NCI-H2196 (cell line): ENCODE measurements at regions not wholly inside any gene's neighbourhood (a gene's known extent, or its start where the extent isn't known, plus 50 kb on each side); places are given as distances from the start of the nearest gene placed in this dataset.

Source experiments
- DNase-seq: peaks from one replicate; lab custom pipeline; 2025; ENCODE audit not compliant: unreplicated experiment; lab: John Stamatoyannopoulos, UW

DNA sequence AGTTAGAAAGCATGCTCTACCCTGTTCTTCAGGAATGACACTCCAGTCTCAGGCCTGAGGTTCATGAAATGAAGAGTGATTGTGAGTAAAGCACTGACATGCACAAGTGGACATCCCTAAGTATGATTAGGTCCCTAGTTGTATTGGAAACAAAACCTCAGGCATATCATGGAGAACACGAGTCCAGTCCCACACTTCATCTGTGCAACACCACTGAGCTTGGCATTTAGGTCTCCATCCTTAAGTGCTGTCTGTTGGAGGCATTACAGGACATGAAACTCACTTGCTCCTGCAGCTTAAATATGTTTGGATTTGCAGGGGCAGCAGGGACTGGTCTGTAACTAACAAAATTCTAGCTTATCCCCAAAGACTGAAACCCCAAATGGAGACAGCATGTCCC is 250.3 kb upstream of the KLHL29 start:
- DNase-seq = no peak

DNA sequence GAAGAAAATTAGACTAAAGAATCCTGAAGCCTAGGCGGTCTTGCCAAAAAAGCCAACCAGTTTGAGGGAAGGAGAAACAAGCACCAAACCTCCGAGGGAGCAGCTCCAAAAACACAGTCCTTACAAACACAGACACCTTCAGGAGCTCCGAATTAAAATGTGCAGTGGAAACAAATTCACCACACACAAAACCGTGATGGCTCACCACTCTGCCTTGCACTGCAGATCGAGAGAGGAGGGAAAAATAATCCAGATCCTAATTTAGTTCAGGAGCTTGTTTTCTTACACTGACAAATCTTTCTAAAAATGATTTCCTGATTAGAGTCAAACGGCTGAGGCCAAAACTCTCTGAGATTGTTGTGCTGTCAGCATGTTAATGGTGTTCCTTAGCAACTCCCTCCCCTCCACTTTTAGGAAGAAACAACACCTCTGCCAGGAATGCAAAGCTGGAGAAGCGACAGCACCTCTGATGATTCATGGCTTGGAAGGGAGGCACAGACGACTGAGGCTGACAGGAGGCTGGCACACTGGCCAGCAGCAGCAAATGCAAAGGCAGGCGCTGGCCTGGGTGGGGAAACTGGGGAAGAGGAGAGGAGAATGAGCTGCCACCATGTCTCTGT is 249.4 kb upstream of the KLHL29 start:
- DNase-seq = no peak

DNA sequence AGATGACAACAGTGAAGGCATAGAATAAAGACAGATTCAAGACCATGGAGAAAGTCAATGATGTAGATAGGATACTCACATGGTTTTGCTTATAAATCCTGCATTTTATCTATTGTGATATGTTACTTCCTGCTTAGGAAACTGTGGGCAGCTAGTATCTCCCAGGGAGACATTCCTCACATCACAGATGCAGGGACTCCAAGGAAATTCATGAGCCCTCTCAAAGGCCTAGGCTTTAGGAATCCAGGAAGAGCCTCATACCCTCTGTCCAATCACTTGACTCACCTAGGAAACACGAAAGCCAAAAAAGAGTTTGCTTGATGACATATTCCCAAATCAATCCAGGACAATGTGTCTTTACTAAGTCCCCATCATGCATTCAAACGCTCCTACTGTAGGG is 247.8 kb upstream of the KLHL29 start:
- DNase-seq = no peak

DNA sequence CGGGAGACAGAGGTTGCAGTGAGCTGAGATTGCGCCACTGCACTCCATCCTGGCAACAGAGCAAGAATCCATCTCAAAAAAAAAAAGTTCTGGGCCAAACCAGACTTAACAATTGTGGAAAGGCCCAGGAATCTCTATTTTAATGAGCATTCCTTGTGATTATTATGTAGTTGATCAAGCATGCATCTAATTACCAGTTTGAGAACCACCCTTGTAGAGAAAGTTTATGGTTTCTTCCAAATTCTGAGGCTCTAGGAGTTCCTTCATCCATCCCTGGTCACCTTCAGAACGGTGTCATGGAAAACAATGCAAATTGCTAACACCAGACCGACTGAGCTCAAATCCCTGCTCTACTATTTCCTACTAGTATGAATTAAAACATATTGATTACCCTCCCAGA is 246.3 kb upstream of the KLHL29 start:
- no peak for DNase-seq

DNA sequence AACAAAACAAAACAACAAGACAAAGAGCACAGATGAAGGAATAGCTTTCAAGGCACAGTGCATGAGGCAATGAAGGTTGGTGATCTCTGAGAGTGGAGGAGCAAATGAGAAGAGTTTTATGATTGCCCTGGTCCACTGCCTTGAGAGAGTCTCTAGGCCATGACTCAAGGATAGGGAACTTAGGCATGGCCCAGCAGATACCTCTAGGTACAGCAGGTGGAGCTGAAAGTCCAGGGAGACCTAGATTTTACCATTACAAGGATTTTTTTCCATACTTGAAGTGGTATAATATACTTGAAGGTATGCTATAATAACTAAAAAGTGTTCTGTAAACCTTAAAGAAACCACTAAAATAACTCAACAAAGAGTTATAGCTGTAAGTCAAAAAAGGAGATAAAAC is 239.5 kb upstream of the KLHL29 start:
- DNase-seq = no peak

DNA sequence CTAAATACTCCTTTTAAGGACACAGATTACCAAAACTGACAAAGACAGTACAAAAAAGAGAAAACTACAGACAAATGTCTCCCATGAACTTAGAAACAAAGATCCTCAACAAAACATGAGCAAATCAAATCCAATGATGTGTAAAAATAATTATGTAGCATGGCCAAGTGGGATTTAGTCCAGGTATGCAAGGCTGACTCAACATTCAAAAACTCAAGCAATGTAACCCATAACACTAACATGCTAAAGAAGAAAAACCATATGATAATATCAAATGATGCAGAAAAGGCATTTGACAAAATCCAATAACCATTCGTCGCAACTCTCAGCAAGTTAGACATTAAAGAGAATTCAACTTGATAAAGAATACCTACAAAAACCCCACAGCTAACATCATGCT is 239.0 kb upstream of the KLHL29 start:
- no peak for DNase-seq

DNA sequence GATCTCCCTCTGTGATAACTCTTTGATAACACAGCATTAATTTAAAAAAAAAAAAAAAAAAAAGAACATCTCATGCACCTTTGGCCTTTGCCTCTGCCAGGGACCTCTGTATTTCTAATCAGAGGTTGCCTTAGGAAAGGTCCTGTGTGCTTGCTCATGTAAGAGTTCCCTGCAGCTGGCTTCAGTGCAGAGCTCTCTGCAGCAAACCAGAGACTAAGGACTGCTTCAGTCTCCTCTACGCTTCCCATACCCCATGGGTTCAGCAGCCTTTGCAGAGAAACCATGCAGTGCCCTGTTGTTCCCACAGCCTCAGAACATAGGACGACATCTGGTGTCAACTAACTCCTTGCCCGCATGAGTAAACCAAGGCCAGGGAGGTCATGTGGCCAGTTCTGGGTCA is 236.6 kb upstream of the KLHL29 start:
- no peak for DNase-seq

DNA sequence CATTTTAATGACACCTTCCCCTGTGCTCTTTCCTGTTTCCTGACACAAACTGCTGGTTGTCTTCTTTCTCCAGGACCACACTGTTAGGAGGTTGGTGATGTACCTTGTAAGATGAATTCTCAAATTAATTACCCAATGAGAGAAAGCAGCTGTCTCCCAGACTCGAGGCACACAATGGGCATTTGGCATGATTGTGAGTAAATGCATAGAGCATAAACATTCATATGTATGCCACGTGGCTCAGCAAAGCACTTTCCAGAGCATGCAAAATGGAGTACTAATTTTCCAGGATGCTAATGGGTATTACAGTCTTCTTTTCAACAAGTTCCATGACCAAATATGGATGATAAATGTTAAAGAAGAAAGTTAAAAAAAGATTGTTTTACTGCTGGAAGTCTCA is 235.2 kb upstream of the KLHL29 start:
- DNase-seq = no peak

DNA sequence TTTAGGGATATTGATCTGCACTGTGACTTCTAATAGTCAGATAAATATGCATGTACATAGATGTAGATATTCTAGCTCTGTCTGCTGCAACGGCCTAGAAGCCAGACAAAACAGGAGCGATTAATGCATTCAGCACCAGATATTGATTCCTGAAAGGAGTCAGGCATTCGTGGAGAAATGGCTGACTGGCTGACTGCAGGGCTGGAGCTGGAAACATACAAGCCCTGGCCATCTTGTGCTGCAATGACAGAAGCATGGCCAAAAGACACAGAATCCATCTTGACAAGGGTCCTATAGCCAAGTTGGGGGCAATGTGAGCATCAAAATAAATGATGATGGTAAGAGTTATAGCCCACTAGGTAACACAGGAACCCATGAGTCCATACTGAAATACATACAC is 231.5 kb upstream of the KLHL29 start:
- no peak for DNase-seq

DNA sequence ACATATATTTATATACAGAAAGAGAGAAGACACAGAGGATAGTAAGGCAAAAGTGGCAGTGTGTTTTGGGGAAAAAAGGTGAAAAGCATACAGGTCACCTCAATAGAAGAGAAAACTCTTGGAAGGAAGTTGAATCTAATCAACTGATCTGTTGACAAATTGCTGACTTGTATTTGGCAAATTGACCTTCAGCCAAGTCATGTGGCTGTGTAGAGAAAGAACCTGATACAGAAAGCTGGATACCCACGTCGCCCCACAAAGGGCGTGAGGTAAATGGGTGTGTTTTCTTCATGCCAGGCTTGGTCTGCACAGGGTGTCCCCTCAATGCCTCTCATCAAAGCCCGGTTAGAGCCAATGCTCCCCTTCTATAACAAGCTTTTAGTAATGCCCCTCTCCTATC is 230.0 kb upstream of the KLHL29 start:
- no peak for DNase-seq

DNA sequence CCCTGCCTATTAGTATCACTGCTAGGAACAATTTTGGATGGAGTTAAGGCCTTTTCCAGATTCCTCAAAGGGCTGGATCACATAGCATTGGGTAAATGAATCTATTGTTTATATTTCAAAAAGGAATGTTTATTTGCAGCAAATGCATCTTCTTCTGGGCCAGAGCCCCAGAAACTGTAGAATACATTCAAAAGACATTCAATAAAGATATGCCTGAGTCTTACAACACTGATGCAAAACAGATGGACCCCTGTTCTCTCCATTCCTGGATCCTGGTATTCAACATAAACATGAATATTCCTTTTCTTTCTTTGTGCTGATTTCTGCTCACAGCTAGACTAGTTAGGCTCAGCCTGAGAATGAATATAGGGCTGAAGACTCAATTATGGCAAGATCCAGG is 227.2 kb upstream of the KLHL29 start:
- DNase-seq = no peak

DNA sequence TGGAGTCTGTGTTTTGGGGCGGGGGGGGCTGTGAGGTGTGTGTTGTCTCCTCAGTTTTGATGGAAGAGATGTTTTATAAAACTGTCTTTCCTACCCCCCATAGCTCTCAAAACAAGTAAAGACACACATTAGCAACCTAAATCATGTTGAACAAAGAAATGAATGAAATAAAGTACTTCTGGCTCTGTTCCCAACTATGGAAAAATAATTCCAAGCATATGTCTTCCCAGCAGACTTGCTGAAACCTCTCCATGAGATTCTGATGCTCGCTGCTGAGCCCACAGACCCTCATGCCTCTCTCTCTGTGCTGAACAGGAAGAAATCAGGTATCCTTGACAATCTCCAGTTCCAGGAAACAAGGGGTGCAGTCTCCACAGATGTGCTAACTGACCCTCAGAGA is 226.7 kb upstream of the KLHL29 start:
- no peak for DNase-seq

DNA sequence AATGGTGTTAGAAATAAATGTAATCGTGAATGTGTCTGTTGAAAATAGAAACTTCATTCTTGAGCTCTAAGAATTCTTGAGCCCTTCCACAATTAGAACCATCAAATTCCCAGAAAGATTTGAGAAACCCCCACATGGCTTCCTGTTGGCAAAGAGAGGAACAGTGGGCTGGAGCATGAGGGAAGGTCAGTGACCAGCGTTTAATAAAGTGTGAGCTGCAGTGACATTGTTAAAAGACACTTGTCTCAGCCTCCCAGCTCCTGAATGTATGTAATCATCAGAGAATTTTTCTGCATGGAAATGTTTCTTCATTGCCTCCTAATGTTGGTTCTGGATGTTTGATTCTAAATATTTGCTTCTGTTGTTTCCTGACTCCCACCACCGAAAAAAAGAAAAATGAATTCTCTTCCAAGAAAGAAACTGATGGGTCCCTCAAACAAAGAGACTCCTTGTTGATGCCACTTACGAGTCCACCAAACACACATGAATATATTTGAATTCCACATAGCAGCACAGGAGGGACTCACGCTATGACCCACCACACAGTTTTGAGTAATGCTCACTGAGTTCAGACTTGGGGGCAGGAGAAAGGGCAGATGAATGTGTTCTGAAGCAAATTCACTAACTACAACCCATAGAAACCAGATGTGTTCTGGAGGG is 225.1 kb upstream of the KLHL29 start:
- DNase-seq = no peak

DNA sequence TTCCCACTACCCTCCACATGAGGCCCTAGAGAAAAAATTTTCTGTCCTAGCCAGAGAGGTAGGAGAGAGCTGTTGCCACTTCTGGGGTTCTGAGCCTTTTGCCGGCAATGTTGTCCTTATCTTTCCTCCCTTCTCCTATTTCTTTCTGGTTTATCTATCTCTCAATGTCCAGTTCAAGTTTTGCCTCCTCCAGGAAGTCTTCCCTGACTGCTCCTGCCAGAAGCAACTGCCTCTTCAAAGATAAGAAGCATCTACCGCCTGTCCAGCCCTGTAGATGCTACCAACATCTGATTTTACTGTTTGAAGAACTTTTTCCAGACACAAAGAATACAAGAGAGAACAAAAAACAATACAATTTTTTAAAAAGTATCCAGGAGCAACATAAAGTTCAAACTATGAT is 220.8 kb upstream of the KLHL29 start:
- no peak for DNase-seq

DNA sequence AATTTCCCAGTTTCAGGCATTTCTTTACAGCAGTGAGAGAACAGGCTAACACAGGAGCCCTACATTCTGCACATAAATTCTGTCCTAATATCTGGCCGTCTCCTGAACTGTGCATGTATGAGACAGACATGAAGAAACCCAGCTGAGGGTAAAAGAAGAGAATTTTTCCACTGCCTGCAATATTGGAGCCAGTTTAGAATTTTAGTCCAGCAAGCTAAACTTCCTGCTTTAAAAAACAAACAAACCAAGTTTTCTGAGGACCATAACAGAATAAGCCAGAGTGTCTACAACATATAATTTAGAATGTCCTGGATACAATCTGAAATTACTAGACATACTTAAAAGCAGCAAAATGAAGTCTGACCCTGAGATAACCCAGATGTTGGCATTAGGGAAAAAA is 215.1 kb upstream of the KLHL29 start:
- DNase-seq = no peak

DNA sequence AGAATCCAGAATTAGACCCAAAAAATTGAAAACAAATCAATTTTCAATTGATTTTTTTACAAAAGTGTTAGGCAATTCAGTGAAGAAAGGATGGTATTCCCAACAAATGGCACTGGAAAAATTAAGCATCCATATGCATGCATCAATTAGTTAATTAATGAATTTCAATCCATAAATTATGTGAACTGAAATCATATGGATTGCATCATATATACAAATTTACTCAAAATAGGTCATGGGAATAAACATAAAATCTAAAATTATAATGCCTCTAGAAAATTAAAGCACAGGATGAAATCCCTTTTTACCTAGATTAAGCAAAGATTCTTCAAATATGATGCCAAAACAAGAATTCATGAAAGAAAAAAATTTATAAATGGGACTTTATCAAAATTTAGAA is 213.9 kb upstream of the KLHL29 start:
- DNase-seq = no peak

DNA sequence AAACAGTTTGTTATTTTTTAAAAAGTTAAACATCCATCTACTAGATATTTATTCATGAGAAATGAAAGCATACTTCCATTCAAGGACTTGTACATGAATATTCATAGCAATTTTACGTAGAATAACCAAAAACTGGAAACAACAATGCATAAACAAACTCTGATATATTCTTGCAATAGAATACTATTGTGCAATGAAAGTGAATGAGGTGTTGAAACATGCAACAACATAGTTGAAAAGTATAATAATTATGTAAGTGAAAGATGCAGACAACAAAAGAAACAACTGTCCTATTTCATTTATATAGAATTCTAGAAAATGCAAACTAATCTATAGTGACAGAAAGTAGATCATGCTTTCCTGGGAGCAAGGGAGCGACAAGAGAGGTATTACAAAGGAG is 206.6 kb upstream of the KLHL29 start:
- DNase-seq = no peak

DNA sequence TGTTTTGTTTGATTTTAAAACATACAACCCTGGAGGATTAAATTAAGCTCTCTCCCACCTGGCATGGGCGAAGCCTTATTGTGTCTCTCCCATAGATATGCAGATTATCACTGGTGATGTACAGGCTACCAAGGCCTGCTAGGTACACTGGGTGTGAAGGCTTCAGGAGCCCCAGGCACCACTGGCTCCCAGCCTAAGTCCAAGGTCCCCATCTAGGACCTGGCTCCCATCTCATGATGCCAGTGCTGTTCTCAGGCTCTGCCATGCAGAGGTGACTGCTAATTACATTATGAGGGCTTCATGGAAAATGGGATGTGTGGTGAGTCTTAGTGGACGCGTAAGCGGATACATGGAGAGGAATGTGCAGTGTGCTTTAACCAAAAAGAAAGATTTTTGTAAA is 201.2 kb upstream of the KLHL29 start:
- no peak for DNase-seq

DNA sequence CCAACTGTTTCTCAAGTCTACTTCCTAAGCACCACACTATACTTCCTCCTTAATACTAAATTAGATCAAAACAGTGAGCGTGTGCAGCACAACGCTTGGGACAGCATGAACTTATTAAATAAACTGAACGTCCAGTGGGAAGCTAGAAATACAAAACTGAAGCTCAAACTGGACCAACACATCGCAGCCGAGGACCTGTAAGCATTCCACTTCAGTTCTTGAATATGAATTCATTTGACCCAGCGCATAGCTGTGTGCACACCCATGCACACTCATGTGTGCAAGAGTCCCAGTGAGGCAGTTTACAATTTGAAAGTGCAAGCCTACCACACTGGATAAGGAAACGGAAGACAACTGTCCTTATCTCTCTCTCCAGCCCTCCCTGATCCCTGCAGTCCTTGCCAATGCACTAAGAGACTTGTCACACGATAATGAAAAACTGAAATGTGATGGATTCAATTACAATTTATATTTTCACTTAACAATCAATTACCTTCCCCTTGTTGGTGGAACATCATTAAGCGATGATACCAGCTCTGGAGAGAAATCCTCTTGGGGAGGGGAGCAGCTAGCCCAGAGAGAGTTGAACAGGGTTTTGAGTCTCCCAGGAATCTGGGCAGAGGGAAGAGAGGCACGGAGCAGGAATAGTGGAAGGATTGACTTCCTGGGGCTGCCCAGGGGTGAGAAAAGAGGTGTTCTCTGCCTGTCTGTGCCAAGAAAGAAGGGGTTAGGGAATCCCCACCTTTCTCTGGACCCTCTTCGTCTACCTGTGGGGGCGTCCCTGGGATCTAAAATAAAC is 186.5 kb upstream of the KLHL29 start:
- no peak for DNase-seq

DNA sequence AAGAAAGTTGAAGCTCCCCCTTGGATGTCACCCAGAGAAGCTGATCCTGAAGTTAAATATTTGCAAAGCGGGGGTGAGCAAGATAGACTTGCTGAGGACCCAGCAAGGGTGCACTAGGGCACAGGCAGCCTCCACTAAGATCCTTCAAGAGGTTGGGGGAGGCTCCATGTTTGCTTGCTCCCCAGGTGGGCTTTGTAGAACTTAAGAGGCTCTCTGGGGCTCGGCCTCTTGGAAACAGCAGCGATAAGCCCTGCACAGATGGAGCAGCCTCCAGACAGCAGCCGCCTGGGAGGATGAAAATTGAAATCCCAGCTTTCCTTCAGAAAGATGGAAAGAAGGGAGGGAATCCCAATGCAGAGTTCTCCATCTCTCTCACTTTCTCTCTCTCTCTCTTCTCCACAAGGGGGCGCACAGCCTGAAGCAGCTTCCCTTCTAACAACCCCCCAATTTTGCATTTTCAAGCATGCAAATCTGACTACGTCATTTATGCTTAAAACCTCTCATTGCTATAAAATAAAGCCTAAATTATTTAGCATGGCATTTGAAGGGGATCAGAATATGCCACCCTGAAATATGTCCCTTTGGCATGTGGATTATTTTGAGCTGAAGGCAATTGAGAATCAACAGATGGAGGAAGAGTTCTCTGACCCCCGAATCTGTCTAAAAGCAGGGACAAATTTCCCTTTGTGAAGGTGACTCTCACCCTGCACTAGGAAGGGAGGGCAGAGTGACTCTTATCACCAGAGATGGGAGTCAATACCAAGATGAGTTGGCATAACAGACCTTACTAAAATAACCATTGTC is 185.7 kb upstream of the KLHL29 start:
- DNase-seq = peak; percentile 9

DNA sequence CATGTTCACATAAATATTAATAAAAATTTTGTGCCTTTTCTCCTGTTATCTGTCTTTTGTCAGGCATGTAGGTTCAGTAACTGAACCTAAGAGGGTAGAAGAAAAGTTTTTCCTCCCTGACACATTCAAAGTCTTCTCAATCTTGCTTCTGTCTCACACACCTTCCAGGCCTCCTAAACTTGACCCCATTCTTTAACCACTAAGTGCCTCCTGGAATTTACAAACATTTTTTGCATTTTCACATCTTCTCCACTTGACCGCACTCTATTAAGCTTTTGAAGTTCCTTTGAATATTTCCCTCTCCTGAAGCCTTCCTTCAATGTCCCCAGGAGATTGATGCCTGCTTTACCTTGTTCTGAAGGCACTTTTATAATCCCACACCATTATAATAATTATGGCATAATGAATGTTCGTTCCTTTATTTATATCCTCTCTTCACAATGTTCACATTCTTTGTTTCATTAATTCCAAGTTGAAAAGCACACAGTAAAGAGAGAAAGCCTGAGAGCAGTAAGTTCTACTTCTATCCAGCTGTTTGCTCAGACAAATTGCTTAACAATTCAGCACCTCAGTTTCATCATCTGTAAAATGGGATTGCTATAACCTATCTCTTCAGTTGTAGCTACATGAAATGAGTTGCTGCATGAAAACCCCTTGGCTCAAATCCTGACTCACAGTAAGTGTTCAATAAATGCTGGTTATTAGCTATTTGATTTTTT is 184.8 kb upstream of the KLHL29 start:
- no peak for DNase-seq
